GM12878 (cell line): ENCODE measurements at regions not wholly inside any gene's neighbourhood (a gene's known extent, or its start where the extent isn't known, plus 50 kb on each side); places are given as distances from the start of the nearest gene placed in this dataset.

Experiments
- ATAC-seq: fragments of 200-7000 bp; cut with Tn5 transposase; 3 replicates; pipeline ENCODE4 v1.9.1; 2020; ENCODE audit warnings: mild to moderate bottlenecking, moderate library complexity
- BruUV-seq: library from RNA; stranded (reverse); fragments of 400-500 nt; replicated peaks from 2 replicates; lab custom pipeline; 2021; lab: Mats Ljungman, UMichigan
- CTCF ChIA-PET: fragments of 300-600 bp; sonication (Branson Sonifier 250); formaldehyde crosslinking; extraction: SDS; loops from one replicate; lab custom pipeline; 2021; ENCODE audit warnings: inconsistent platforms; lab: Yijun Ruan, JAX
- POLR2A ChIA-PET: fragments of 350-600 bp; formaldehyde crosslinking; extraction: SDS; loops from one replicate; lab custom pipeline; 2021; ENCODE audit warnings: inconsistent platforms; lab: Charles Lee
- RAD21 ChIA-PET: fragments of 300-600 bp; sonication (Branson Sonifier 250); formaldehyde crosslinking; loops from one replicate; lab custom pipeline; 2023; ENCODE audit warnings: antibody characterized with exemption; ENCODE audit not compliant: unreplicated experiment; lab: Charles Lee
- SMC1A ChIA-PET: fragments of 300-600 bp; sonication (Branson Sonifier 250); formaldehyde crosslinking; loops from one replicate; lab custom pipeline; 2023; ENCODE audit not compliant: unreplicated experiment, uncharacterized antibody; lab: Charles Lee
- DNase-seq: peaks from one replicate; pipeline ENCODE4 v3.0.0-alpha.2; 2011; ENCODE audit warnings: low read depth, low spot score
- FAIRE-seq: peaks from 3 replicates; lab custom pipeline; 2011; peaks lifted over from hg19 to GRCh38; lab: Jason Lieb, UNC
- H2AFZ ChIP-seq: 2 replicates; pipeline ENCODE4 v1.6.0; 2011; ENCODE audit warnings: low read depth, low read length, control low read depth; ENCODE audit not compliant: control insufficient read depth
- H3K27ac ChIP-seq: 2 replicates; pipeline ENCODE4 v1.5.1; 2011; ENCODE audit warnings: control low read depth; ENCODE audit not compliant: control insufficient read depth, insufficient read depth
- H3K27me3 ChIP-seq, 2 experiments: replicated peaks in 1 of 2; 2 replicates each; pipeline versions ENCODE4 v1.6.0 to v1.6.1; 2011; ENCODE audit warnings: low read length in 1 of 2; ENCODE audit not compliant: control insufficient read depth in 2 of 2, insufficient read depth in 2 of 2
- H3K36me3 ChIP-seq, 2 experiments: 2 replicates each; pipeline ENCODE4 v1.5.1; 2011; ENCODE audit warnings: low read length in 1 of 2; ENCODE audit not compliant: control insufficient read depth in 2 of 2, insufficient read depth in 2 of 2
- H3K4me1 ChIP-seq: 2 replicates; pipeline ENCODE4 v1.6.1; 2011; ENCODE audit warnings: mild to moderate bottlenecking, low read length, moderate library complexity, mixed read lengths; ENCODE audit not compliant: control insufficient read depth, insufficient read depth
- H3K4me2 ChIP-seq: 2 replicates; pipeline ENCODE4 v1.6.0; 2011; ENCODE audit warnings: control low read depth; ENCODE audit not compliant: control insufficient read depth, insufficient read depth
- H3K4me3 ChIP-seq: fragments of 200-600 bp; sonication (generic); 2 replicates; pipeline ENCODE4 v1.5.1; 2016
- H3K79me2 ChIP-seq: 2 replicates; pipeline ENCODE4 v1.6.0; 2011; ENCODE audit warnings: low read length; ENCODE audit not compliant: control insufficient read depth, insufficient read depth
- H3K9ac ChIP-seq: 2 replicates; pipeline ENCODE4 v1.8.0; 2011; ENCODE audit warnings: low read length, control low read depth, mixed read lengths; ENCODE audit not compliant: control insufficient read depth, insufficient read depth
- H3K9me3 ChIP-seq: replicated peaks from 3 replicates; pipeline ENCODE4 v1.5.1; 2011; ENCODE audit warnings: mild to moderate bottlenecking, low read length; ENCODE audit not compliant: control insufficient read depth, insufficient read depth
- H4K20me1 ChIP-seq: 2 replicates; pipeline ENCODE4 v1.6.0; 2011; ENCODE audit not compliant: control insufficient read depth, insufficient read depth
- CBX3 ChIP-seq: fragments of 200-600 bp; sonication (generic); IDR thresholded peaks from 2 replicates; pipeline ENCODE4 v1.6.1; 2016; ENCODE audit warnings: low read depth, borderline replicate concordance
- CHD1 ChIP-seq: IDR thresholded peaks from 2 replicates; pipeline ENCODE4 v1.6.1; 2012; ENCODE audit warnings: low read depth, low read length, improper control_type of control experiment
- KDM1A ChIP-seq: fragments of 200-600 bp; sonication (generic); IDR thresholded peaks from 2 replicates; pipeline ENCODE4 v1.6.1; 2016; ENCODE audit warnings: borderline replicate concordance
- RB1 ChIP-seq: fragments of 450-650 bp; formaldehyde crosslinking; IDR thresholded peaks from 2 replicates; pipeline ENCODE4 v1.6.1; 2017; ENCODE audit warnings: mild to moderate bottlenecking, borderline replicate concordance
- SMAD5 ChIP-seq: IDR thresholded peaks from 2 replicates; pipeline ENCODE4 v1.6.1; 2016; ENCODE audit warnings: antibody characterized with exemption, low read depth
- USF2 ChIP-seq: IDR thresholded peaks from 2 replicates; pipeline ENCODE4 v1.6.1; 2011; ENCODE audit warnings: low read depth, low read length, improper control_type of control experiment, borderline replicate concordance
- WGBS: methylation state at CpG from one replicate; pipeline ENCODE4 v1.1.6; 2016; ENCODE audit warnings: low lambda C conversion rate; ENCODE audit not compliant: insufficient replicate concordance, insufficient coverage; ENCODE audit errors: missing lambda C conversion rate; 5-methylcytosine and 5-hydroxymethylcytosine counted together
- in situ Hi-C: fragments of 300-500 bp; cut with MboI; formaldehyde crosslinking; loops from 9 replicates; pipeline ENCODE4 v1.14.3; 2018; ENCODE audit warnings: mixed read lengths
- intact Hi-C: fragments of 100-400 bp; cut with micrococcal nuclease; formaldehyde crosslinking; loops from one replicate; pipeline ENCODE4 v1.14.2; 2022; ENCODE audit not compliant: unreplicated experiment
- TF ChIP-seq, protein P1 (sequence below): fragments of 450-650 bp; IDR thresholded peaks from 2 replicates; pipeline ENCODE4 v1.6.1; 2016; ENCODE audit warnings: mild to moderate bottlenecking
- TF ChIP-seq, protein P2 (sequence below): fragments of 450-650 bp; IDR thresholded peaks from 2 replicates; pipeline ENCODE4 v1.6.1; 2017; ENCODE audit warnings: mild to moderate bottlenecking, low read depth, inconsistent platforms; ENCODE audit not compliant: poor library complexity, severe bottlenecking

DNA sequence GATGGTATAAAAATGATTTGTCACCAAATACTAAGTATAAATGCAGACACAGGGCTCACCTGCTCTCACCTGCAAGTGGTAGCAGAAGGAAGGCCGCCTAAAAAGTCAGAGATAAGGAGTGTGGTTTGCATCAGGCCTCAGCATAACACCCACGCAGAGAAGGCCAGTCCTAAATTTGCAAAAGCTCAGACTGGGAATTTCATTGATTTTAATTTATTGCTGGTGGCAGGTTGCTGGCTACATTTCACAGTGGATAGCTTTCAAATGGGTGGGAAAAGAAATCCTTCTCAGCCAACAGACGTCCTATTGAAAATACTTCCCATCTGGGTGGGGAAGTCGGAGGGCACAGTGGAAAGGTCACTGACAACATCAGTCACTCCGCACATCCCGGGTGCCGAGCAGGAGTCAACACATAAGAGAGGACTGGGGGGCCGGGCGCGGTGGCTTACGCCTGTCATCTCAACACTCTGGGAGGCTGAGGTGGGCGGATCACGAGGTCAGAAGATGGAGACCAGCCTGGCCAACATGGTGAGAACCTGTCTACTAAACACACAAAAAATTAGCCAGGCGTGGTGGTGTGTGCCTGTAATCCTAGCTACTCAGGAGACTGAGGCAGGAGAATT lies 561.8 kb upstream of the MKI67 start:
- H3K79me2 ChIP-seq: no peaks in the 10 kb centered on the region
- H3K36me3 ChIP-seq: no peaks in the 10 kb centered on the region
- H3K27me3 ChIP-seq: no peaks in the 10 kb centered on the region
- H4K20me1 ChIP-seq: no peaks in the 10 kb centered on the region
- no peak overlapping the region for H3K9ac ChIP-seq
- in situ Hi-C loops (no loop called here), intact Hi-C loops (no loop called here)
- FAIRE-seq: no peak
- H2AFZ ChIP-seq: no peak overlapping the region
- ChIA-PET RAD21 (no interaction called here), CTCF (interaction anchor here (1.0 kb wide), 1 partner anchor 27 kb away, joined by 4 read pairs; no protein-coding TSS in a partner anchor), POLR2A (no interaction called here), SMC1A (no interaction called here)
- no TSS peak for BruUV-seq
- no peak overlapping the region for H3K27ac ChIP-seq
- WGBS: 33% methylated on average over 13 of the region's 14 CpGs
- ATAC-seq: no peak
- TF ChIP-seq CBX3 (no peak), SMAD5 (no peak), USF2 (no peak), KDM1A (no peak), CHD1 (no peak), RB1 (no peak)
- TF ChIP-seq, protein P1, sequence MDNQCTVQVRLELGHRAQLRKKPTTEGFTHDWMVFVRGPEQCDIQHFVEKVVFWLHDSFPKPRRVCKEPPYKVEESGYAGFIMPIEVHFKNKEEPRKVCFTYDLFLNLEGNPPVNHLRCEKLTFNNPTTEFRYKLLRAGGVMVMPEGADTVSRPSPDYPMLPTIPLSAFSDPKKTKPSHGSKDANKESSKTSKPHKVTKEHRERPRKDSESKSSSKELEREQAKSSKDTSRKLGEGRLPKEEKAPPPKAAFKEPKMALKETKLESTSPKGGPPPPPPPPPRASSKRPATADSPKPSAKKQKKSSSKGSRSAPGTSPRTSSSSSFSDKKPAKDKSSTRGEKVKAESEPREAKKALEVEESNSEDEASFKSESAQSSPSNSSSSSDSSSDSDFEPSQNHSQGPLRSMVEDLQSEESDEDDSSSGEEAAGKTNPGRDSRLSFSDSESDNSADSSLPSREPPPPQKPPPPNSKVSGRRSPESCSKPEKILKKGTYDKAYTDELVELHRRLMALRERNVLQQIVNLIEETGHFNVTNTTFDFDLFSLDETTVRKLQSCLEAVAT: no peak
- TF ChIP-seq, protein P2, sequence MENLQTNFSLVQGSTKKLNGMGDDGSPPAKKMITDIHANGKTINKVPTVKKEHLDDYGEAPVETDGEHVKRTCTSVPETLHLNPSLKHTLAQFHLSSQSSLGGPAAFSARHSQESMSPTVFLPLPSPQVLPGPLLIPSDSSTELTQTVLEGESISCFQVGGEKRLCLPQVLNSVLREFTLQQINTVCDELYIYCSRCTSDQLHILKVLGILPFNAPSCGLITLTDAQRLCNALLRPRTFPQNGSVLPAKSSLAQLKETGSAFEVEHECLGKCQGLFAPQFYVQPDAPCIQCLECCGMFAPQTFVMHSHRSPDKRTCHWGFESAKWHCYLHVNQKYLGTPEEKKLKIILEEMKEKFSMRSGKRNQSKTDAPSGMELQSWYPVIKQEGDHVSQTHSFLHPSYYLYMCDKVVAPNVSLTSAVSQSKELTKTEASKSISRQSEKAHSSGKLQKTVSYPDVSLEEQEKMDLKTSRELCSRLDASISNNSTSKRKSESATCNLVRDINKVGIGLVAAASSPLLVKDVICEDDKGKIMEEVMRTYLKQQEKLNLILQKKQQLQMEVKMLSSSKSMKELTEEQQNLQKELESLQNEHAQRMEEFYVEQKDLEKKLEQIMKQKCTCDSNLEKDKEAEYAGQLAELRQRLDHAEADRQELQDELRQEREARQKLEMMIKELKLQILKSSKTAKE: no peak
- no peak overlapping the region for H3K4me2 ChIP-seq
- no peaks in the 10 kb centered on the region for H3K4me1 ChIP-seq
- no peaks in the 10 kb centered on the region for H3K9me3 ChIP-seq
- H3K4me3 ChIP-seq: no peak overlapping the region
- no peak for DNase-seq
